ENCODE measurements at regions not wholly inside any gene's neighbourhood (a gene's known extent, or its start where the extent isn't known, plus 50 kb on each side); places are given as distances from the start of the nearest gene placed in this dataset.
"Not testable (repeated sequence)": the region's sequence is repeated elsewhere in the genome, so short reads cannot be mapped to it uniquely, and the experiment has no call there.

DNA sequence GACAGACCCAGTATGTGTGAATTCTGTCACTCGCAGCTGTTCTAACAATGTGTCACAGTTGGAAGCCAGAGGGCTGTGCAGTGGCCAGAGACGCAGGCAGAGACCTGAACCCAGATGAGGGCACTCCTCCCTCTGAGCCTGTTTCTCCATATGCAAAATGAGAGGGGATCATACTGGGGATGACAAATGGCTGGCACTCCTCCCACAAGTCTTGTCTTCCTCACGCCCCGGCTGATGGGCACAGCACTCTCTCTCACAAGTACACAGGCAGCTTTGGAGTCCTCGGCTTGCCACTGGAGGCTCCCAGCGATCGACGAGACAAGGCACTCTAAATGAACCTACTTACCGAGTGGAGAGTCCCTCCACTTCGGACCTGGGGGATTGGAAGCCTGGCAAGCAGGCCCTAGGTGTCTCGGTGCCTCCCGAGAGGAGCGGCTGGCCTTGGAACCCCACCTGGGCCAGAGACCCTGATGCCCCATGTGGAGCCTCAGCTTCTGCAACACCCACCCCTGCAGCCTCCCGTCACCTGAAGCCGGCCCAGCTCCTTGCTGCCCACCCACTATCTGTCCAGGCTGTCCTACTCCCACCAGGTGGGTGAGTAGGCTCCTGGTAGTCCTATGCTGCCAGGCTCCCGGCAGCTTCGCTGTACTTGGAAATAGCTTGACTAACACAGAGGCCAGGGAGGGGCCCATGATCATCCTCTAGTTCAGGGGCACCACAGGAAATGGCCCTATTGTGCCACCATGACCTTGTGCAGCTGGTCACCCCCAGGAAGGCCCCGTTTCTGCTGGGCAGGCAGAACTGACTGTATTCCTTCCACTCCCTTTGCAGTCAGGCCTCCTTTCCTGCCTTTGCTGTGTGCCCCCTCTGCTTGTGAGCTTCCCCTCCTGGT is 65.0 kb upstream of the IQSEC1 start:
- DNase-seq (no peak), ATAC-seq (no peak)
- Mint-ChIP-seq H3K9me3 (ENCODE audit: insufficient read depth) (no peaks in the 10 kb centered on the region), H3K4me1 (ENCODE audit: low read depth) (no peaks in the 10 kb centered on the region), H3K4me3 (no peak overlapping the region), H3K36me3 (ENCODE audit: low read depth) (no peaks in the 10 kb centered on the region), H3K27ac (no peak overlapping the region), H3K27me3 (ENCODE audit: low read depth) (no peaks in the 10 kb centered on the region)
- CTCF ChIA-PET = no interaction called here
- POLR2A ChIA-PET = interaction anchor here (0.7 kb wide), 2 partner anchors 27 to 1231 kb away, joined by 3 read pairs; no protein-coding TSS in a partner anchor

DNA sequence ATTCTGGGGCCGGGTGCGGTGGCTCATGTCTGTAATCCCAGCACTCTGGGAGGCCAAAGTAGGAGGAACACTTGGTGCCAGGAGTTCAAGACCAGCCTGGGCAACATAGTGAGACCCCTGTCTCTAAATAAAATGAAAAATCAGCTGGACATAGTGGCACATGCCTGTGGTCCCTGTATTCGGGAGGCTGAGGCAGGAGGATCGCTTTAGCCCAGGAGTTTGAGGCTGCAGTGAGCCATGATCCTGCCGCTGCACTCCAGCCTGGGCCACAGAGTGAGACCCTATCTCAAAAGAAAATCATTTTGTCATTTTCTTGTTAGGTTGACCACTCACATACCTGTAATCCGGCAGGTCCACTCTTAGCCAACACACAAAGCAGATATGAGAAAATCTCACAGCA is 63.6 kb upstream of the IQSEC1 start:
- H3K36me3 Mint-ChIP-seq (ENCODE audit: low read depth) = not testable (repeated sequence)

GRCh38 chr3:13136426-13136825 is 63.2 kb upstream of the IQSEC1 start:
- ChIA-PET CTCF (no interaction called here), POLR2A (no interaction called here)
- DNase-seq = no peak
- Mint-ChIP-seq H3K4me1 (ENCODE audit: low read depth) (peaks cover 5% of the 10 kb centered on the region), H3K36me3 (ENCODE audit: low read depth) (no peaks in the 10 kb centered on the region), H3K27ac (no peak overlapping the region), H3K9me3 (ENCODE audit: insufficient read depth) (no peaks in the 10 kb centered on the region), H3K4me3 (no peak overlapping the region), H3K27me3 (ENCODE audit: low read depth) (peaks cover 5% of the 10 kb centered on the region)
- no peak for ATAC-seq

More for the DNA sequence above, 63.6 kb upstream of the IQSEC1 start:
- H3K9me3 Mint-ChIP-seq (ENCODE audit: insufficient read depth); H3K4me3 Mint-ChIP-seq; DNase-seq; H3K27me3 Mint-ChIP-seq (ENCODE audit: low read depth); H3K4me1 Mint-ChIP-seq (ENCODE audit: low read depth); H3K27ac Mint-ChIP-seq; POLR2A ChIA-PET; CTCF ChIA-PET; ATAC-seq: not testable (repeated sequence)

DNA sequence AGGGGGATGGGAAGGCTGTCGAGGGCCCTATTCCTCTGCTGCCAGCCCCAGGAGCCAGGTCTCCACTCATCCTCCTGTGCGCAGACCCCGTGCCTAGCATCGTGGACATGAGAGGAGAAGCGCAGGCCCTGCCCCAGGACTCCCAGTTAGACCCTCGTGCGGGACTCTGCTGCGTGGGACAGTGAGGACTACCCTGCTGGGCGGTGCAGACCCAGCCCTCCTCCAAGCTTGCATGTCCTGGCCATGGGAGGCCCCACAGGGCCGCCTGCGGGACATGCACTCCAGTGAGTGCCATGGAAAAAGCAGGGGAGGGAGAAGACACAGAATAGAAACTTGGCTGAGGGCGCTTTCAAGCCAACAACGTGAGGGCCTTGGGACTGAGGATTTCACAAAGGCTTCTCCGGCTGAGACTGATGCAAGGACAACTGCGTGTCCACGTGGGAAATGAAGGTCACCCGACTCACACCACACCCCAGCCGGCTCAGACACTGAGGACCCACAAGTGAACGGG is 62.6 kb upstream of the IQSEC1 start:
- POLR2A ChIA-PET = no interaction called here
- no peak for ATAC-seq

DNA sequence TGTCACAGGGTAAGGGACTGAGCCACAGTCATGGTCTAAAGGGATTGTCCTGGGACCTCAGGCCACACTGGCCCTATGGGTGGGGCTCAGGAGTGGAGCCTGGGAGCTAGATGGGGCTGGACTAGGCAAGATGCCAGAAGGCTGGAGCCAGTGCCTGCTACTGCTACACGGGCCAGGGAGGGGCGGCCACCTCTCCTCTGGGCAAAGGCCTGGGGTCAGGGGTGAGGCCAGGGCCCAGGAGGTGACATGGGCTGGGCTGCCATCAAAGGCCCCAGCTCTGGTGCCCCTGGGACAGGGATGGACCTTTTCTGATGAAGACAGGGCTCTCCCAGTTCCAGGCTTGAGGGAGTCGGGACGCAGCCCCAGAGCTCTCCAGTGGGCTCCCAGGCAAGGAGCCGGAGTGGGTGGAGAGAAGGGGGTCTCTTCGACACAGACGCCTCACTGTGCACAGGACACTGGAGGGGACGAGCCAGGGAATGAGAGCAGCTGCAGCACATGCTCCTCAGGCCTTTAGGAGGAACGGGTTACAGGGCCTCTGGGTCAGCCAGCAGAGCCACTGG is 62.1 kb upstream of the IQSEC1 start:
- POLR2A ChIA-PET = no interaction called here
- peaks cover 5% of the 10 kb centered on the region for H3K4me1 Mint-ChIP-seq (ENCODE audit: low read depth)
- no peak overlapping the region for H3K27ac Mint-ChIP-seq
- ATAC-seq (no peak), DNase-seq (no peak)
- no peaks in the 10 kb centered on the region for H3K9me3 Mint-ChIP-seq (ENCODE audit: insufficient read depth)
- no peak overlapping the region for H3K4me3 Mint-ChIP-seq
- CTCF ChIA-PET = no interaction called here
- peaks cover 7% of the 10 kb centered on the region for H3K27me3 Mint-ChIP-seq (ENCODE audit: low read depth)
- no peaks in the 10 kb centered on the region for H3K36me3 Mint-ChIP-seq (ENCODE audit: low read depth)

More for the DNA sequence above, 62.6 kb upstream of the IQSEC1 start:
- CTCF ChIA-PET = no interaction called here
- no peak for DNase-seq
- H3K9me3 Mint-ChIP-seq (ENCODE audit: insufficient read depth) = no peaks in the 10 kb centered on the region
- peaks cover 5% of the 10 kb centered on the region for H3K4me1 Mint-ChIP-seq (ENCODE audit: low read depth)
- no peaks in the 10 kb centered on the region for H3K36me3 Mint-ChIP-seq (ENCODE audit: low read depth)
- peaks cover 5% of the 10 kb centered on the region for H3K27me3 Mint-ChIP-seq (ENCODE audit: low read depth)
- H3K27ac Mint-ChIP-seq = no peak overlapping the region
- H3K4me3 Mint-ChIP-seq = no peak overlapping the region

DNA sequence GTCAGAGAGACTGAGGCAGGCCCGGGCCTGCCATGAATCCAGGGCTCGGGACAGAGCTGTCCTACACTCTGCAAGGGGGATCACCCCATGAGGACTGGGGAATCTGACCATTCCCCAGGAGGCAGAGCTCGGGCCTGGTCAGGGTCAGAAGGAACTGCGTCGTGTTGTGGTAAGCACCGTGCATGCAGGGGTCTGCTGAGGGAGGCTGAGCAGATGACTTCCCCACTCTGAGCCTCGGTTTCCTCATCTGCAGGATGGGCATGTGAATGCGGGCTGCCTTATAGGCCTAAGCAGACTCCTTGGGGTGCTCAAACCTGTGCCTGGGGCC is 61.6 kb upstream of the IQSEC1 start:
- DNase-seq (no peak), ATAC-seq (no peak)
- peaks cover 7% of the 10 kb centered on the region for H3K27me3 Mint-ChIP-seq (ENCODE audit: low read depth)
- H3K27ac Mint-ChIP-seq = no peak overlapping the region
- H3K36me3 Mint-ChIP-seq (ENCODE audit: low read depth) = no peaks in the 10 kb centered on the region
- CTCF ChIA-PET = no interaction called here
- H3K9me3 Mint-ChIP-seq (ENCODE audit: insufficient read depth) = no peaks in the 10 kb centered on the region
- H3K4me1 Mint-ChIP-seq (ENCODE audit: low read depth) = peaks cover 5% of the 10 kb centered on the region
- H3K4me3 Mint-ChIP-seq = no peak overlapping the region
- POLR2A ChIA-PET = no interaction called here

- H3K27ac Mint-ChIP-seq = no peak overlapping the region
- H3K9me3 Mint-ChIP-seq (ENCODE audit: insufficient read depth) = no peaks in the 10 kb centered on the region
- peaks cover 5% of the 10 kb centered on the region for H3K4me1 Mint-ChIP-seq (ENCODE audit: low read depth)
- H3K36me3 Mint-ChIP-seq (ENCODE audit: low read depth) = no peaks in the 10 kb centered on the region
- DNase-seq (no peak), ATAC-seq (no peak)
- ChIA-PET CTCF (no interaction called here), POLR2A (no interaction called here)
- H3K4me3 Mint-ChIP-seq = no peak overlapping the region
- peaks cover 9% of the 10 kb centered on the region for H3K27me3 Mint-ChIP-seq (ENCODE audit: low read depth)
These were observed 61.1 kb upstream of the IQSEC1 start for GRCh38 chr3:13134166-13134878.

DNA sequence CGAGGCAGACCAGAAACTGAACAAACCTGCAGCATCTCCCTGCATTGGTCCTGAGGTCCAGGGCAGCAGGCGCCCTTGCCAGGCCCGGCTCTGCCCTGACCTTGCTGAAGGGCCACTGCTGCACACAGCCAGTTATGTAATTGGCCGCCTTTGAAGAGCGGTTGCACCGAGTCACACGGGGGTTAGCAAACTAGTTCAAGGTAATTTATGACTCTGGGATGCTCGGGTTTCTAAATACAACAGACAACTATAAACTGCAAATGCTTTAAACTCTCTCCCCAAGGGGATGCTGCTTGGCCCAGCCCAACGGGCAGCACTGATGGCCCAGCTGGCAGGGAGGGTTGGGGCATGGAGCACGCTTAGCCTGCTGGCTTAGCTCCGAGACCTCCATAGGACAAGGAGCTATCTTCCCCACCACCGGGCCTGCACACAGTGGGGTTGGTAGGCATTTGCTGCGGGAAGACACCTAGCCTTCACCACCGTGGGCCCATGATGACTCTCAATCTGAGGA is 60.3 kb upstream of the IQSEC1 start:
- H3K27me3 Mint-ChIP-seq (ENCODE audit: low read depth) = peaks cover 11% of the 10 kb centered on the region
- ChIA-PET POLR2A (no interaction called here), CTCF (interaction anchor here (1.1 kb wide), 1 partner anchor 42 kb away, joined by 3 read pairs; no protein-coding TSS in a partner anchor)
- no peak overlapping the region for H3K27ac Mint-ChIP-seq
- H3K36me3 Mint-ChIP-seq (ENCODE audit: low read depth) = no peaks in the 10 kb centered on the region
- H3K9me3 Mint-ChIP-seq (ENCODE audit: insufficient read depth) = no peaks in the 10 kb centered on the region
- H3K4me3 Mint-ChIP-seq = no peak overlapping the region
- H3K4me1 Mint-ChIP-seq (ENCODE audit: low read depth) = peaks cover 5% of the 10 kb centered on the region
- no peak for ATAC-seq
- DNase-seq = no peak

DNA sequence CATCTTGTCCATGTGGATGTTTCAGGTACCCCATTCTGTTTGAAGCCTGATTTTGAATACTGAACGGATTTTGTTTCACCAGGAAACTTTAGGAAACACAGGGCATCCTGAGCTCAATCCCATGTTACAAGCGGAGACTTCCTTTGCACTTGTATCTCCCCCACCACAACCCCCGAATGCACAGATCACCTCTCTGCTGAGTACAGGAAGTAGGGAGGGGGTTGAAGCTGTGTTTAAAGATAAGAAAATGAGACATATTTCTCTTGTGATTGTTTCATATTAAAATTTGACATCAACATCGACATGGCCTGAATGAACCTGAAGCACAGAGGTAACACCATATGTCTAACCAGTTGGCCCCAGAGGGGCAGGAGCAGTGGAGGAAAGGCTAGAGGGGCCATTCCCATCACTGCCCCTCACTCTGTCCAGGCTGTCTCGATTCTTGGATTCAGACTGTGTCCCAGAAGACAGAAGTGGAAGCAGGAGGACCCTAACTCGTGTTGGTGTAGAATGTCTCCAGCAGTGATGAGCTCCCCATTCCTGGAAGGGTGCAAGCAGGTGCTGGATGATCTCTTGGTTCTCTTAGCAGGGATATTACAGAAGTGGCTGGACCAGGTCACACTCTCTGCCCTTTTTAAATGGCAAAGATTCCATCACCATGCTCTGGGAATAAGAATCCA is 59.6 kb upstream of the IQSEC1 start:
- Mint-ChIP-seq H3K4me3 (no peak overlapping the region), H3K27ac (no peak overlapping the region), H3K9me3 (ENCODE audit: insufficient read depth) (no peaks in the 10 kb centered on the region), H3K27me3 (ENCODE audit: low read depth) (peaks cover 14% of the 10 kb centered on the region), H3K36me3 (ENCODE audit: low read depth) (no peaks in the 10 kb centered on the region), H3K4me1 (ENCODE audit: low read depth) (peaks cover 5% of the 10 kb centered on the region)
- POLR2A ChIA-PET = no interaction called here
- CTCF ChIA-PET = interaction anchor here (1.1 kb wide), 1 partner anchor 41 kb away, joined by 3 read pairs; no protein-coding TSS in a partner anchor
- no peak for DNase-seq
- no peak for ATAC-seq

DNA sequence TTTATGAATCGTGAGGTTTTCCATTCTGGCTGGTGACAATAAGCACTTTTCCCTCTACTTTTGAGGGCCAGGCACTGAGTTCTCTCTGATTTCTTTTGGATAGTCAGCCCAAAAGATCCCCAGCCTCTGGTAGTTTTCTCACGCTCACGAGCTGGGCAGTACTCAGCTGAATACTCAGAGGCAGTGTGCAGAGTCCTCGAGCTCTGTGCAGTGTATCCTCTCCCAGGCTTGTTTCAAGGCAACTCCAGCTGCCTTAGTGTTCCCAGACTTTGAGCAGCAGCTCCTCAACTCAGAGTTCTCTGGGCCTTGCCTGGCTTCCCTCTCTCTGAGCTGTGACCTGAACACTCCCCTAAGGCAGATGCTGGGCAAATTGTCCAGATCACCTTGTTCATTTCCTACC is 59.1 kb upstream of the IQSEC1 start:
- Mint-ChIP-seq H3K27me3 (ENCODE audit: low read depth) (peaks cover 17% of the 10 kb centered on the region), H3K27ac (no peak overlapping the region), H3K4me3 (no peak overlapping the region), H3K36me3 (ENCODE audit: low read depth) (no peaks in the 10 kb centered on the region), H3K9me3 (ENCODE audit: insufficient read depth) (no peaks in the 10 kb centered on the region), H3K4me1 (ENCODE audit: low read depth) (peaks cover 5% of the 10 kb centered on the region)
- POLR2A ChIA-PET = no interaction called here
- CTCF ChIA-PET = interaction anchor here (1.1 kb wide), 1 partner anchor 40 kb away, joined by 3 read pairs; no protein-coding TSS in a partner anchor
- DNase-seq (no peak), ATAC-seq (no peak)

GRCh38 chr3:13130464-13131193 is 57.4 kb upstream of the IQSEC1 start:
- H3K4me3 Mint-ChIP-seq = no peak overlapping the region
- ATAC-seq (no peak), DNase-seq (no peak)
- no peaks in the 10 kb centered on the region for H3K36me3 Mint-ChIP-seq (ENCODE audit: low read depth)
- ChIA-PET CTCF (no interaction called here), POLR2A (no interaction called here)
- H3K9me3 Mint-ChIP-seq (ENCODE audit: insufficient read depth) = no peaks in the 10 kb centered on the region
- peaks cover 24% of the 10 kb centered on the region for H3K27me3 Mint-ChIP-seq (ENCODE audit: low read depth)
- no peak overlapping the region for H3K27ac Mint-ChIP-seq
- peaks cover 5% of the 10 kb centered on the region for H3K4me1 Mint-ChIP-seq (ENCODE audit: low read depth)
